GM21526 (cell line): ENCODE measurements at regions not wholly inside any gene's neighbourhood (a gene's known extent, or its start where the extent isn't known, plus 50 kb on each side); places are given as distances from the start of the nearest gene placed in this dataset.
"Not testable (repeated sequence)": the region's sequence is repeated elsewhere in the genome, so short reads cannot be mapped to it uniquely, and the experiment has no call there.

Experiments
- ATAC-seq: cut with Tn5 transposase; IDR thresholded peaks from one replicate; pipeline ENCODE4 v1.9.1; 2021; ENCODE audit warnings: moderate library complexity; ENCODE audit not compliant: unreplicated experiment, low FRiP score

DNA sequence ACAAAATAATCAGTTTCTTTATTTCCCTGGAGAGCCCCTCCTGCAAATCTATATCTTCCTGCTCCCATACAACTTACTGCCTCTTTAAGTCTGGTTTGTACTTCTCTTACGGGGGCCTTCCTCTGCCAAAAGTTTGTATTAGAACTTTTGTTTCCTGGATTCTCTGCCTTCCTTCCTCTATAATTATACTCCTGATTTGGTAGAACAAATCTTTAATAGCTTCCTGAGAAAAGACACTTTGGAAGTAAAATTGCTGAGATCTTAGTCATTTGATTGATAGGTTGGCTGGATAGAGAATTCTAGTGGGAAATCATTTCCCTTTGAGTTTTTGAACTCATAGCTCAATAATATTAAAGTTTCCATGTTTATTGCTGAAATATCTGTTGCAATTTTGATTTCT, 499.2 kb downstream of the RAB38 start:
- no peak for ATAC-seq

DNA sequence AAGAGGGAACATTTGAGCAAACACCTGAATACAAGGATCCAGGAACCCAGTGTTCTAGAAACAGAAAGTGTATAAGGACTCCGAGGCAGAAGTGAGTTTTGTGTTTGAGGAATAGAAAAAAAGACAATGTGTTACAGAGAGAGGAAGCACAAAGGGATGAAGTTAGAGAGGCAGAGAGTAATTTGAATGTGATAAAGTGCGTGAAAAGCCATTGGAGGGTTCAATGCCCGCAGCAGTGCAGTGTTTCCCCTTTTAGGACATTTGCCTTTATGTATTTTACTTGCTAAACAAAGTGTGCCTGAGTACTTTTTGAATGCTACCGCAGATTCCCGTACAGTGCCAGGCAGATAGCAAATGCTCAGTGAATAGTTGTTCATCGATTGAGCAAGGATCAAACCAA, 508.5 kb downstream of the RAB38 start:
- ATAC-seq = no peak

DNA sequence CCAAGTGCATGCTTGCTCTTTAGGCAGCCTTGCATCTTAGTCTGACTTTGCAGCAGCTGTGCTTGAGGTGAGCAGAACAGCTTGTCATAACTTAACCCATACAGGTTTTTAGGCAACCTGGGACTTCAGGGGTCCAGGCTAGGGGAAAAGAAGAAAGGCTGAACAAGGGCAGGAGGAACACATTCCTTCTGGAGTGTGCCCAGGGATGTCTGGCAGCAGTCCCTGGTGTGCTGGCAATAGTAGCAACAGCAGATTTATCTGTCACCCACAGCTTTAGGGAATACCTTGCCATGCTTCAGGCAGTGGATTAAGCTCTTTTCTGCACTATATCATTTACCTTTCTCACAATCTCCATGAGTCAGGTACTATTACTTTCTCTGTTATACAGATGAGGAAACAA, 513.0 kb downstream of the RAB38 start:
- no peak for ATAC-seq

DNA sequence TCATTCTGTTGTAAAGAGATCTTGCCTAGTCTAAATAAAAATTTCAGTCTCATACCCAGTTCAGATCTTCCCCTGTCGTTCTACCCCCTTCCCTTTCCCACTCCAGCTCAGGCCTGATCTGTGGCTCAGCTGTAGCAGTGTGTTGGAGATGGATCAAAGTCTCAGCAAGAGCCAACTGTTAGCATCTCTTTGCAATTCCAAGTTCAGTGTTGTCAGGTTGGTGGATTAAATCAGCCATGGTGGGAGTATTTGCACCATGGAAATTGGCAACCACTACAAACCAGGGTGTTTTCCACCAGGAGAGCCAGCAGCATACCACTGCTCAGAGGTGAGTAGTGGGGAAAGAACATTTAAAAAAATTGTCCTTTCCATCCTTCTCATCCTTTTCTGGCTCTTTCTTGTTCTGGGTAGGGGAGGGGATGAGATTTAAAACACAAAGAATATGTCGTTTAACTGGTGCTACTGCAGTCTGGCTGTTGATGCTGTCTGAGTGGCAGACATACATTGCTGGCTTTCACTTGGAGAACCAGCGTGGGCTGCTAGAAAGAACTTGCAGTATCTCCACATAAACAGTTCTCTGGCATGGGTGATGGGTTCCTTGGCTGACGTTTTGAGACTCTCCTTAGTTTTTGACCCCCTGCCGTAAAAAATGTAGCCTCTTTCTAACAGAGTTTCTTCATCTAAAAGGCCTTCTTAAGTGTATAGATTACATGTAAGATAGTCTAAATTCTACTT, 514.1 kb downstream of the RAB38 start:
- ATAC-seq = no peak

DNA sequence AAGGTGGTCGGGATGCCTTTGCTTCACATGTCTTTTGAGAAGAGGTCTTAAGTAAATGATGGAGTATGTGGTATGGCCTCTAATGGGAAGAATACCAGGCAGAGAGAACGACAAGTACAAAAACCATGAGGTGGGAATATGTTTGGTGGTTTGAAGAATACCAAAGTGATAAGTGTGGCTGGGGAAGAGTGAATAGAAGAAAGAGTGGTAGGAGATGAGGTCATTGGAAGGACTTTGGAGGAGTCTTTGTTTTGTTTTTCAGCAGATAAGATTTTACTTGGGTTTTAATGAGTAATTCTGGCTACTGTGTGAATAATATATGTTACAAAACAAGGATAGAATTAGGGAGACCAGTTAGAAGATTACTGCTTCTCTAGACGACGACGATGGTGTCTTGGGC, 515.4 kb downstream of the RAB38 start:
- no peak for ATAC-seq

DNA sequence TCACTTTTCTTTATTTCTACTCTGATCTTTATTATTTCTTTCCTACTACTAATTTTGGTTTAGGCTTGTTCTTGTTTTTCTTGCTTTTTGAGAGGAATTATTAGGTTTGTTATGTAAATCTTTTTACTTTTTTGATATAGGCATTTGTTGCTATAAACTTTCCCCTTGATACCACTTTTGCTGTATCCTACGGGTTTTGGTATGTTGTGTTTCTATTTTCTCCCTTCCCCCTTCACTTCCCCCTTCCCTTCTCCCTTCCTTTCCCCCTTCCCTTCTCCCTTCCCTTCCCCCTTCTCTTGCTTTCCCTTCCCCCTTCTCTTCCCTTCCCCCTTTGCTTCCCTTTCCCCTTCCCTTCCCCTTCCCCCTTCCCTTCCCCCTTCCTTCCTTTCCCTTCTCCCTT, 529.6 kb downstream of the RAB38 start:
- no peak for ATAC-seq

DNA sequence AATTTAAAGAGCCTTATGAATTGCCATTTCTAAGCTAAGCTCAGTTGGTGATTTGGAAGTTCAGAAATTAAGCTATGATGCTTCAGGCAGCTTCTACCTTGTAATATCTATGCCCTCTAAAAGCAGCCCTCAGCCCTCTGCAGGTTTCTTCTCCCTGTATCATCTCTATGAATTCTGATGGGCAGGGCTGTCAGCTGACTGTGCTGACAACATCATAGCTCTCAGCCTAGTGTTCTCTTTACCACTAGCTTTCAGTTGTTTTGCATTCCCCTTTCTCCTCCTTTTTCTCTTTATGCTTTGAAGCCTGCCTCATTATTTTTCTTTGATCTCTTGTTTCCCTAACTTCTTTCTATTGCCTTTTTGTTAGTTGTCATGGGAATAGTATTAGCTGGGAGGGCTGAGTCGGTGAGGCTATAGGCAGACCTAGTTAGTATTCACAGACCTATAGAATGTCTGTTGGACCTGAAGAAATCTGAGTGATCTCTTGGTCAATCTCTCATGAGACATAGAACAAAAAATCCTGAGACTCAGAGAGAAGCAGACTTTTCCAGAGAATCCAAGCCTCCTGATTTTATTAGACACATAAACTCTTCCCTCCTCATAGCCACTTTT, 535.4 kb downstream of the RAB38 start:
- ATAC-seq = no peak

DNA sequence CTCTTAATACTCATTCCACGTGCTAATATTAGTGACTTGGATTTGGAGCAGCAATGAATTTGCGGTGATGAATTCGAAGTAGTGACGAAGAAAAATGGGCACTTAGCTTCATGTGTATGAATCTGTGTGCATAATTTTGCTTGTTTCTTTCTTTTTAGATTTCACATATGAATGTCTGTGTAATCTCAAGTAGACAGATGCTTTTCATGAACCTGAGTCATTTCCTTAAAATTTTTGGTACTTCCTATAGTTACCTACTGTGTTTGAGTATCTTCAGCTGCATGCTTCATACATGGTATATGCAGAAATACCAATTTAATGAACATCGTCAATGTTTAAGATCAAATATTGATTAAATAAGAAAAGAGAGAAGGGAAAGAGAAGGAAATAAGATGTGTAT, 540.2 kb downstream of the RAB38 start:
- ATAC-seq = no peak

DNA sequence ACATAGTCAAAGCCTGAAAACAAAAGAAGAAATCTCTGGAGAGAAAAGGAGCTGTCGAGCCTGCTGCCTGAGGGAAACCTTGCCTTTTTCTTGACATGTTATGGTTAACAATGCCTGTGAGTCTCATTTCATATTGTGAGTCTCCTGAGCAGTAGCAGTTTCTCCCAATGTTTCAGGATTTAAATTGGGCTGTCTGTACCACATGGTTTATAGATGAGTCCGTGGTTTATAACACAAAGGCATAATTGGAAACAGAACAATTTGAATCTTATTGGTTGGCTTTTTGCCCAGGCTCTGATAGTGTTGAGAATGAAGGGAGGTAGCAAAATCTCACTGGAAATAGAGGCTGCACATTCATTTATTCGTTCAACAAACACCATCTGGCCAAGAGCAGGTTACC, 540.9 kb downstream of the RAB38 start:
- ATAC-seq = no peak

DNA sequence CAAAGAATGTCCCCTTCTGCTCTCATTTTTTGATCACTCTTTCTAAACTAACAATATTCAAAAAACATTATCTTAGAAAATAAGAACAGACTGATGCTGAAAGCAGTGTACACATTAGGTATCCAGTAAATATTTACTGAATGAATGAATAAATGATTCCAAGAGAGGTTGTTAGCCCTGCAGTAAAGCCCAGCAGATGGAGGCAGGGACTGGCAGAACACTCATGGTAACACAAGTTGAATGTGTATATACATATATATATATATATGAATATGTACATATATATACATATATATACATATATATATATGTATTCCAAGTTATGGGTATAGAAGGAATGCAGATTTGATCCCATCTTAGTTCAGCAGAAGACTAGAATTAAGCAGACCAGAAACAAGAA, 546.3 kb downstream of the RAB38 start:
- no peak for ATAC-seq

DNA sequence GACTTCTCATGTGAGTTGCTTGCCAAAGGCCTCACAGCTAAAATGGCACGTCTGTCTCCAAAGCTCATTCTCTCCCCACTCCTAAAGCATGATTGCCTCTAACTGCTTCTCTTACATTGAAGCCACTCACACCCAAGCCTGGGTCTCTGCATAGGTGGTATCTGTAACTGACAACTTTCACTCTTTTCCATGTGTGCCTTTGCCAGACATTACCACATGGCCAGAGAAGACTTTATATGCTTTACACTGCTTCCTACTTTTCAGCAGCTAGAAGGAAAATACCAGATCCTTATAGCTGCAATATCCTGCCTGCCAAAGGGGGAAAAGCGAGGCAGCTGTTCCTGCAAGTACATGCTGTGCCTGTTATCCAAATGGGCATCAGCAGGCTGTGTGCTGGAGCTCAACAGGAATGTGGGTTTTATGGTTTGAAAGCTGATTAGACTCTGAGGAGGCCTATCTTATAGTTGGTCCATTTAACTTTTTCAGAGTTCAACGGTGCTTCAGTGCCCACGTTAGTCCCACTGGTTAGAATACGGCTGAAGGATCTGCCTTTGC, 547.1 kb downstream of the RAB38 start:
- ATAC-seq = no peak

DNA sequence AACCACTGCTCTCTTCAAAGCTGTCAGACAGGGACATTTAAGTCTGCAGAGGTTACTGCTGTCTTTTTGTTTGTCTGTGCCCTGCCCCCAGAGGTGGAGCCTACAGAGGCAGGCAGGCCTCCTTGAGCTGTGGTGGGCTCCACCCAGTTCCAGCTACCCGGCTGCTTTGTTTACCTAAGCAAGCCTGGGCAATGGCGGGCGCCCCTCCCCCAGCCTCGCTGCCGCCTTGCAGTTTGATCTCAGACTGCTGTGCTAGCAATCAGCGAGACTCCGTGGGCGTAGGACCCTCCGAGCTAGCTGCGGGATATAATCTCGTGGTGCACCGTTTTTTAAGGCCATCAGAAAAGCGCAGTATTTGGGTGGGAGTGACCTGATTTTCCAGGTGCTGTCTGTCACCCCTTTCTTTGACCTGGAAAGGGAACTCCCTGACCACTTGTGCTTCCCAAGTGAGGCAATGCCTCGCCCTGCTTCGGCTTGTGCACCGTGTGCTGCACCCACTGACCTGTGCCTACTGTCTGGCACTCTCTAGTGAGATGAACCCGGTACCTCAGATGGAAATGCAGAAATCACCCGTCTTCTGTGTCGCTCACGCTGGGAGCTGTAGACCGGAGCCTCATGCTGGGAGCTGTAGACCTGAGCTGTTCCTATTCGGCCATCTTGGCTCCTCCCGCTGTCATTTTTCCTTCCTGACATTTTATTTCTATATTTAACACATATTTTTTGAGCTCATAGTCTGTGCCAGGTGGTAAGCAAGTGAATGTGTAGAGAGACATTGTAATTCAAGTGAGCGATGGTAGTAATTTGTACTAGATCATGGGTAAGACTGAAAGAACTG, 551.5 kb downstream of the RAB38 start:
- not testable (repeated sequence) for ATAC-seq

DNA sequence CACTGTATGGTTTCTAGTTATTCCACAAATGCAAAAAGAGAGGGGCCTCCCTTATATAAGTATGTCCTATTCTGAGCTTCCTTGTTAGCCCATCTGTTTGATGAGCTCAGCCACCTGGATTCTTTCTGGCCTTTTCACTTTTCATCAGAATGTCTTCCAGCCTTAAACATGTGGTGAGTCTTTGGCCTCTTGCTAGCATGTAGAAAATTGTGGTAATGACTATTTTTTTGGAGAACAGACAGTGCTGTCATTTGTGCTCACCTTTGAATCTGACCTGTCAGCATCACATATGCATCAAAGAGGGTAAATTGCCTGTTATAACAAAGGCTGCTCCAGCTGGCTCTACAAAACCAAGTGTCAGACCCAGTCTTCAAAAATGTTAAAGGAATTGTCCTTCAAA, 558.7 kb downstream of the RAB38 start:
- ATAC-seq = no peak

DNA sequence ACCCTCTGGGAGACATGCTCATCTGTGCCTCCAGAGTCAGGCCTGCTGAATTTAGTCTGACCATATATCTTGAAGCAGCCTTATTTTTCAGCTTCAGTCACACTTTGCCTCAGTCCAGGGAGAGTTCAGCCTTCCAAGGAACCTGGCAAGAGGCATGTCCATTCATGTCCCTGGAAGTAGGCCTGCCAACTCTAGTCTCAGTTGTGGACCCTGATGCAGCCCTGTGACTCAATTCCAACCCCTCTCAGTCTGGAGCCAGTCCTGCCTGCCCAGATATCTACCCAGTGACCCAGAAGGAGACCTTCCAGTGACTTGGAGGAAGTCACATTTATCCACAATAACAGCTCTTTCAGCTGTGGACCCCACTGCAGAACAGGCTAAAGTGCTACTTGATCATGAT, 566.6 kb downstream of the TMEM135 start:
- no peak for ATAC-seq

DNA sequence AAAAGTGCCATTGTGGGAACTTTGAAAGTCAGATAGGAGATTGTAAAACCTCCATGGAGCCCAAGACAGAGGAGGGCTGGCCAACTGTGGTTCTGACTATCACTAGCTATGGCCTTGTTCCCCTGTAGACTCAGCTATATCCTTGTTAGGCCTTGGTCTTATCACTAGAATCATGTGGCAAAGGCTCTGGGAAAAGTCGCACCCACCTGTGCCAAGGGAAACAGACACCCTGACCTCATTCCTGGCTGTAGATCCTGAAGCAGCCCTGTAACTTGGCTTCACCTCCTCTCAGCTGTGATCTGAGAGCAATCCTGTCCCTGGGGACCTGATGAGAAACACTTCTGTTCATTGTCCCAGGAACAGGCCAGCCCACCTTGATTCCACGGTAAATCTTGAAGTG, 566.2 kb downstream of the TMEM135 start:
- ATAC-seq = no peak

DNA sequence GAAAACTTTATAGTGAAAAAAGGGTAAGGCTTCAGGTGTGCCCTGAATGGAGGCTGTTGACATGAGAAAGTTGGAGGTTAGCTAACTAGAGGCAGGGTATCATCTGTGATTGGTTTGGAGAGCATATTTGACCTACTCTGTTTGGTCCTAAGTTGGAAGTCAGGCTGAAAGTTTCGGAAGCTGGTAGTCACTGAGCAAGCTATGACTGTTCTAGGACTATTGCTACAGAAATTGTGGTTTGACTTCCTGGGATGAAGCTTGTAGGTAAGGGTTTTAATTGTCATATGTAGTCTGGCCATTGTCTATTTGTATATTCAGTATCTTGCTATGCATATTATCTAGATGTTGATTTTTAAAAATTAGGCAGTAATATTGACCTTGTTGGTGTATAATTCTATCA, 565.0 kb downstream of the TMEM135 start:
- ATAC-seq = no peak

DNA sequence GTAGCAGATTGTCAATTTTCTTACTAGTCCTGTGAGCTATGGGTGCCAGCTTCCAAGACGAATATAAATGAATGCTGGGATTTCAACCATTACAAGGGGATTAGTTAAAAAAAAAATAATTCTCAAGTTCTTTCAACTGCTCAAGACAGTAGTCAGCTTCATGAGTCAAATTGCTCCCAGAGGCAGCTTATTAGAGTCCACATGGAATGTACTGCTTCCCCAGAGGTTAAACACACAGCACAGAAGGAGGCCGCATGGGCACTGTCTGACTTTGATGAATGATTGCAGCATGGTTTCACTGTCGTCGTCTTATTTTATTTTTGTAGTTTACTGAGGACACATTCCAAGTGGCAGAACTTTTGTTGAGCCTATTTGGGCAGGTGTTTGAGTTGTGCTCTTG, 563.2 kb downstream of the TMEM135 start:
- ATAC-seq = no peak

DNA sequence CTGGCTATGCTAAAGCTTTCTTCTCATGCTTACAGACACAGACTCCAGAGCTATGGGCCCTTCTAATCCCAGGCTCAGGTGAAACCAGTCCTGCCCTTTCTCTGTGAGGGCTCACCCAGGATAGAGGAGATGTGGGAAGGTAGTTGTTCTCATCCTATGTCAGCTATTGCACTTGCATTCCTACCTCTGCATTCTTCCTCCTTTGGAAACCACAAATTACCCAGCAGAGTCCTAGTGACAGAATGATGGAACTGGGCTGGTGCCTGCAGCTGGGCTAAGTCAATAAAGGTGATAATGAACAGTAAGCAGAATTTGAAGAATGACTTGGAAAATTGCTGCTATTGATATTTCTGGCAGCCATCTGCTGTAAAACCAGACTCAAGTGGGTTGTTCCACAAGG, 560.0 kb downstream of the TMEM135 start:
- ATAC-seq = no peak

DNA sequence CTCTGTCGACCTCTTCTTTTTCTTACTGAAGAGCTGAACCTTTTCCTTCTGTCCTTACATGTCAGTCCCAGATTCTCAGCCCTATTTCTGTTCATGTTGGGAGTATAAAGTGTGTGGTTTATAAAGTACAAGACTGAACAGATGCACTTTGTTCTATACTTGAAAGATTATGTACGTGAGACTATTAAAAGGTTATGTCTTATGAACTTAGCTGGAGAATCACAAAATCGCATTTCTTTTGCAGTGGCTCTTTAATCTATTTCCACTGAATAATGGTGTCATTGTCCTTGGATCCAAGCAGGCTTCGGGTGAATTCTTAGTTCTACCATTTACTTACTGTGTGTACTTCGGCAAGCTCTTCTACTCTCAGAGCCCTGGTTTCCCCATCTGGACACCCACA, 558.4 kb downstream of the TMEM135 start:
- ATAC-seq = no peak

DNA sequence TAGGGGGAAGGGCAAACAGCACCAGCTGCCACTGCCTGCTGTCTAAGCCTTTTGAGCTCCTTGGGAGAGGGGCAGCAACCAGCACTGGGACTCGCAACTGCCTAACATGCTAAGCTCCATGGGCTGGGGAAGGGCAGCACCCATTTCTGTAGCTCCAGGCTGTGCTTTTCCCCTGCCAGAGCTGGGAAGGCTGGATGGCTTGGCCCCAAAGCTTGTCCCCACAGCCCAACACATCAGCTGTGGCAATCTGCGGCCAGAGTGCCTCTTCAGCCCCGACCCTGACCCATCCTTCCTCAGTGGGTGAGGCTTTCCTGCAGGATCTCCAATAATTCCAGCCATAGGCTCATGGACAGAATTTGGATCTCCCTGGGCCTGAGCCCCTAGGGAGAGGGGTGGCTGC, 551.3 kb downstream of the TMEM135 start:
- no peak for ATAC-seq

DNA sequence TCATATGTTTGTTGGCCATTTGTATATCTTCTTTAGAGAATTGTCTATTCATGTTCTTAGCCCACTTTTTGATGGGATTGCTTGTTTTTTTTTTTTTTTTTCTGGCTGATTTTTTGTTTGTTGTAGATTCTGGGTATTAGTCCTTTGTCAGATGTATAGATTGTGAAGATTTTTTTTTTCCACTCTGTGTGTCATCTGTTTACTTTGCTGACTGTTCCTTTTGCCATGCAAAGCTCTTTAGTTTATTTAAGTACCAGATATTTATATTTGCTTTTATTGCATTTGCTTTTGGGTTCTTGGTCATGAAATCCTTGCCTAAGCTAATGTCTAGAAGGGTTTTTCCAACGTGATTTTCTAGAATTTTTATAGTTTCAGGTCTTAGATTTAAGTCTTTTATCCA, 547.9 kb downstream of the TMEM135 start:
- not testable (repeated sequence) for ATAC-seq
